ENCODE measurements at regions not wholly inside any gene's neighbourhood (a gene's known extent, or its start where the extent isn't known, plus 50 kb on each side); places are given as distances from the start of the nearest gene placed in this dataset.

GRCh38 chr1:5746611-5747425, 245.4 kb downstream of the NPHP4 start:
- TF ChIP-seq TEAD4 (IDR thresholded peaks at IDR 0.05) (no peak), YY1 (IDR thresholded peaks at IDR 0.05; ENCODE audit: low read depth) (no peak), NFIC (IDR thresholded peaks at IDR 0.05) (no peak), CEBPB (IDR thresholded peaks at IDR 0.05) (no peak), REST (IDR thresholded peaks at IDR 0.05; ENCODE audit: low read depth) (no peak), MAX (IDR thresholded peaks at IDR 0.05) (no peak), EP300 (IDR thresholded peaks at IDR 0.05; ENCODE audit: borderline replicate concordance) (no peak), RAD21 (IDR thresholded peaks at IDR 0.05; ENCODE audit: low read depth) (no peak), TAF1 (IDR thresholded peaks at IDR 0.05; ENCODE audit: low read depth) (no peak), EGR1 (IDR thresholded peaks at IDR 0.05) (no peak)

Data from Ishikawa (cell line).